Gastroesophageal sphincter (tissue), 3 donors: ENCODE measurements at regions not wholly inside any gene's neighbourhood (a gene's known extent, or its start where the extent isn't known, plus 50 kb on each side); places are given as distances from the start of the nearest gene placed in this dataset.

Experiments
- POLR2A ChIP-seq, 2 donors: fragments of 450-650 bp; IDR thresholded peaks; one replicate each; pipeline ENCODE4 v1.6.1; 2017; ENCODE audit warnings: antibody characterized with exemption in 2 of 2, mild to moderate bottlenecking in 2 of 2, moderate library complexity in 1 of 2
- POLR2AphosphoS5 ChIP-seq: sonication (generic); formaldehyde crosslinking; IDR thresholded peaks from one replicate; pipeline ENCODE4 v1.6.1; 2017; ENCODE audit warnings: antibody characterized with exemption
- TF ChIP-seq, protein P1 (sequence below), 4 experiments: fragments of 200-600 bp in 2 of 4; fragments of 450-650 bp in 2 of 4; sonication (generic) in 1 of 4; IDR thresholded peaks; one replicate each; pipeline ENCODE4 v1.5.1; 2017 to 2019; ENCODE audit warnings: antibody characterized with exemption in 4 of 4, mild to moderate bottlenecking in 2 of 4, moderate library complexity in 2 of 4

DNA sequence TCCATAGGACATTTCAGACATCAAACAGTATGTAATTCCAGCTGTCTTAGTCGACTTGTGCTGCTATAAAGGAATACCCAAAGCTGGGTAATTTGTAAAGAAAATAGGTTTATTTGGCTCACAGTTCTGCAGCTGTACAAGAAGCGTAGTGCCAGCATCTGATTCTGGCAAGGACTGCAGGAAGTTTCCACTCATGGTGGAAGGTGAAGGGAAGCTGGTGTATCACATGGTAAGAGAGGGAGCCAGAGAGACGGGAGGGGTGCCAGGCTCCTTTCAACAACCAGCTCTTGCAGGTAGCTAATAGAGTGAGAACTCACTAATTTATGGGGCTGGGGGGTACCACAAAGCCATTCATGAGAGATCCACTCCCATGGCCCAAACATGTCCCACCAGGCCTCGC lies 253.0 kb upstream of the FGF13 start:
- TF ChIP-seq POLR2AphosphoS5: no peak
- TF ChIP-seq, protein P1, sequence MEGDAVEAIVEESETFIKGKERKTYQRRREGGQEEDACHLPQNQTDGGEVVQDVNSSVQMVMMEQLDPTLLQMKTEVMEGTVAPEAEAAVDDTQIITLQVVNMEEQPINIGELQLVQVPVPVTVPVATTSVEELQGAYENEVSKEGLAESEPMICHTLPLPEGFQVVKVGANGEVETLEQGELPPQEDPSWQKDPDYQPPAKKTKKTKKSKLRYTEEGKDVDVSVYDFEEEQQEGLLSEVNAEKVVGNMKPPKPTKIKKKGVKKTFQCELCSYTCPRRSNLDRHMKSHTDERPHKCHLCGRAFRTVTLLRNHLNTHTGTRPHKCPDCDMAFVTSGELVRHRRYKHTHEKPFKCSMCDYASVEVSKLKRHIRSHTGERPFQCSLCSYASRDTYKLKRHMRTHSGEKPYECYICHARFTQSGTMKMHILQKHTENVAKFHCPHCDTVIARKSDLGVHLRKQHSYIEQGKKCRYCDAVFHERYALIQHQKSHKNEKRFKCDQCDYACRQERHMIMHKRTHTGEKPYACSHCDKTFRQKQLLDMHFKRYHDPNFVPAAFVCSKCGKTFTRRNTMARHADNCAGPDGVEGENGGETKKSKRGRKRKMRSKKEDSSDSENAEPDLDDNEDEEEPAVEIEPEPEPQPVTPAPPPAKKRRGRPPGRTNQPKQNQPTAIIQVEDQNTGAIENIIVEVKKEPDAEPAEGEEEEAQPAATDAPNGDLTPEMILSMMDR (IDR thresholded peaks at IDR 0.05): no peak
- no peak for TF ChIP-seq POLR2A (IDR thresholded peaks at IDR 0.05)
